ENCODE measurements at regions not wholly inside any gene's neighbourhood (a gene's known extent, or its start where the extent isn't known, plus 50 kb on each side); places are given as distances from the start of the nearest gene placed in this dataset.

GRCh38 chr6:99189823-99190721, 159.4 kb downstream of the FAXC start (continued):
- no peak for TF ChIP-seq ZNF3 (CRISPR knock-in tag; IDR thresholded peaks at IDR 0.05)
- TF ChIP-seq, protein P1, sequence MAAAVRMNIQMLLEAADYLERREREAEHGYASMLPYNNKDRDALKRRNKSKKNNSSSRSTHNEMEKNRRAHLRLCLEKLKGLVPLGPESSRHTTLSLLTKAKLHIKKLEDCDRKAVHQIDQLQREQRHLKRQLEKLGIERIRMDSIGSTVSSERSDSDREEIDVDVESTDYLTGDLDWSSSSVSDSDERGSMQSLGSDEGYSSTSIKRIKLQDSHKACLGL (CRISPR knock-in tag; IDR thresholded peaks at IDR 0.05; ENCODE audit: borderline replicate concordance, poor library complexity, severe bottlenecking), result no peak
- no peak for TF ChIP-seq ZNF512 (tag; IDR thresholded peaks at IDR 0.05)
- no peak for TF ChIP-seq ZNF444 (CRISPR knock-in tag; IDR thresholded peaks at IDR 0.05)
- no peak for TF ChIP-seq ZNF644 (tag; IDR thresholded peaks at IDR 0.05; ENCODE audit: low read depth)

GRCh38 chr6:99187429-99187828, 162.0 kb downstream of the FAXC start:
- Histone ChIP-seq H3K4me2 (ENCODE audit: insufficient read depth, low read length) (no peak overlapping the region), H3K36me3 (ENCODE audit: control insufficient read depth, insufficient read depth, low read length) (no peaks in the 10 kb centered on the region), H3K27me3 (ENCODE audit: control insufficient read depth in 2 of 2, insufficient read depth in 2 of 2, low read length in 2 of 2) (no peaks in the 10 kb centered on the region), H3K79me2 (ENCODE audit: control insufficient read depth, insufficient read depth, low read length) (no peaks in the 10 kb centered on the region), H3K9me3 (replicated peaks; ENCODE audit: control insufficient read depth, insufficient read depth, low read depth, low read length) (no peaks in the 10 kb centered on the region), H3K9me1 (ENCODE audit: control insufficient read depth, insufficient read depth, low read length) (no peaks in the 10 kb centered on the region), H3K4me3 (no peak overlapping the region), H4K20me1 (replicated peaks; ENCODE audit: control insufficient read depth, insufficient read depth, low read length) (no peaks in the 10 kb centered on the region), H3K9ac (ENCODE audit: insufficient read depth in 1 of 2, low read depth in 2 of 2, low read length in 2 of 2) (no peak overlapping the region), H2AFZ (ENCODE audit: low read depth, low read length) (no peak overlapping the region), H3K4me1 (replicated peaks in 1 of 2; ENCODE audit: control insufficient read depth in 2 of 2, insufficient read depth in 2 of 2, low read length in 2 of 2) (no peaks in the 10 kb centered on the region), H3K27ac (ENCODE audit: extremely low read depth, low read depth, low read length) (no peak overlapping the region)
- FAIRE-seq (no peak), ATAC-seq (no peak), DNase-seq (ENCODE audit: extremely low read depth in 1 of 4, low spot score in 3 of 4) (no peak)
- intact Hi-C loops (cut with micrococcal nuclease) (no loop called here), in situ Hi-C loops (cut with MboI) (no loop called here)
- TF ChIP-seq SMARCA5 (IDR thresholded peaks at IDR 0.05), result no peak
- TF ChIP-seq SUPT5H (IDR thresholded peaks at IDR 0.05), result no peak
- TF ChIP-seq DEAF1 (CRISPR knock-in tag; IDR thresholded peaks at IDR 0.05), result no peak
- no peak for TF ChIP-seq FOSL1 (tag; conservative IDR thresholded peaks at IDR 0.05)
- no peak for TF ChIP-seq TBL1XR1 (IDR thresholded peaks at IDR 0.05; ENCODE audit: low read length in 2 of 2)
- TF ChIP-seq PHB (CRISPR knock-in tag; IDR thresholded peaks at IDR 0.05), result no peak
- no peak for TF ChIP-seq SMC3 (conservative IDR thresholded peaks at IDR 0.05; ENCODE audit: insufficient read depth, low read depth, low read length)
- TF ChIP-seq ZNF146 (CRISPR knock-in tag; IDR thresholded peaks at IDR 0.05; ENCODE audit: unreplicated experiment), result no peak
- TF ChIP-seq MBD2 (IDR thresholded peaks at IDR 0.05; ENCODE audit: borderline replicate concordance, low read depth), result no peak
- no peak for TF ChIP-seq CHCHD3 (CRISPR knock-in tag; IDR thresholded peaks at IDR 0.05)
- no peak for TF ChIP-seq MEIS2 (IDR thresholded peaks at IDR 0.05; ENCODE audit: partially characterized antibody)
- CTCF ChIA-PET (ENCODE audit: low intra/inter-chr PET ratio), result no interaction called here
- WGBS (ENCODE audit: insufficient coverage, low coverage, missing lambda C conversion rate), result 0% methylated on average over 2 of the region's 2 CpGs
- POLR2A ChIA-PET, result no interaction called here
- BruUV-seq (replicated peaks), result no TSS peak

All from K562 (cell line).